HG02759 (cell line): ENCODE measurements at regions not wholly inside any gene's neighbourhood (a gene's known extent, or its start where the extent isn't known, plus 50 kb on each side); places are given as distances from the start of the nearest gene placed in this dataset.

Experiments
- ATAC-seq: cut with Tn5 transposase; IDR thresholded peaks from one replicate; pipeline ENCODE4 v1.9.1; 2021; ENCODE audit warnings: mild to moderate bottlenecking, moderate library complexity; ENCODE audit not compliant: unreplicated experiment

- ATAC-seq: no peak
Observed at GRCh38 chr14:22088614-22089342, 415.2 kb upstream of the OR4E1 start.

- no peak for ATAC-seq
Observed at GRCh38 chr14:22086131-22086530, 412.5 kb upstream of the OR4E1 start.

GRCh38 chr14:22084393-22085281, 411.0 kb upstream of the OR4E1 start:
- ATAC-seq: no peak

GRCh38 chr14:22081337-22081736, 407.7 kb upstream of the OR4E1 start:
- ATAC-seq: no peak

GRCh38 chr14:22079766-22080165, 406.1 kb upstream of the OR4E1 start:
- no peak for ATAC-seq

- no peak for ATAC-seq
Observed at GRCh38 chr14:22073801-22074200, 400.2 kb upstream of the OR4E1 start.

GRCh38 chr14:22071006-22071405, 397.4 kb upstream of the OR4E1 start:
- peak; percentile 93 for ATAC-seq

GRCh38 chr14:22070119-22070982, 396.7 kb upstream of the OR4E1 start:
- ATAC-seq: peak; percentile 52

- no peak for ATAC-seq
Observed at GRCh38 chr14:22065347-22065746, 391.7 kb upstream of the OR4E1 start.

GRCh38 chr14:22059201-22059600, 385.6 kb upstream of the OR4E1 start:
- ATAC-seq: no peak

- no peak for ATAC-seq
Observed at GRCh38 chr14:22052795-22053194, 379.2 kb upstream of the OR4E1 start.

GRCh38 chr14:22047115-22047514, 373.5 kb upstream of the OR4E1 start:
- ATAC-seq: no peak

- no peak for ATAC-seq
Observed at GRCh38 chr14:22046063-22046462, 372.4 kb upstream of the OR4E1 start.

GRCh38 chr14:22044193-22044592, 370.6 kb upstream of the OR4E1 start:
- ATAC-seq: no peak

GRCh38 chr14:22040781-22041125, 367.1 kb upstream of the OR4E1 start:
- no peak for ATAC-seq

- ATAC-seq: no peak
Observed at GRCh38 chr14:22039938-22040780, 366.5 kb upstream of the OR4E1 start.

GRCh38 chr14:22036541-22037239, 363.1 kb upstream of the OR4E1 start:
- ATAC-seq: no peak

GRCh38 chr14:22026527-22026926, 352.9 kb upstream of the OR4E1 start:
- ATAC-seq: no peak

- ATAC-seq: no peak
Observed at GRCh38 chr14:22025879-22026278, 352.3 kb upstream of the OR4E1 start.

- no peak for ATAC-seq
Observed at GRCh38 chr14:22024137-22024536, 350.5 kb upstream of the OR4E1 start.
